ENCODE measurements at regions not wholly inside any gene's neighbourhood (a gene's known extent, or its start where the extent isn't known, plus 50 kb on each side); places are given as distances from the start of the nearest gene placed in this dataset.

- no peak for DNase-seq
These were observed 309.7 kb upstream of the C2CD4B start for GRCh38 chr15:62474771-62475124.

GRCh38 chr15:62475591-62475990, 310.5 kb upstream of the C2CD4B start:
- DNase-seq = no peak

- no peak for DNase-seq
These were observed 311.1 kb upstream of the C2CD4B start for GRCh38 chr15:62476163-62476562.

- no peak for DNase-seq
These were observed 312.8 kb upstream of the C2CD4B start for GRCh38 chr15:62477929-62478328.

GRCh38 chr15:62482785-62483429, 317.8 kb upstream of the C2CD4B start:
- no peak for DNase-seq

GRCh38 chr15:62483814-62484213, 318.7 kb upstream of the C2CD4B start:
- DNase-seq = no peak

GRCh38 chr15:62485170-62485720, 320.2 kb upstream of the C2CD4B start:
- no peak for DNase-seq

GRCh38 chr15:62486041-62486440, 321.0 kb upstream of the C2CD4B start:
- DNase-seq = no peak

GRCh38 chr15:62488387-62488786, 323.3 kb upstream of the C2CD4B start:
- DNase-seq = no peak

GRCh38 chr15:62491642-62492041, 326.6 kb upstream of the C2CD4B start:
- no peak for DNase-seq

GRCh38 chr15:62492900-62493299, 327.8 kb upstream of the C2CD4B start:
- no peak for DNase-seq

GRCh38 chr15:62494197-62494596, 329.1 kb upstream of the C2CD4B start:
- no peak for DNase-seq

GRCh38 chr15:62495670-62496614, 330.9 kb upstream of the C2CD4B start:
- DNase-seq = peak; percentile 86

- DNase-seq = no peak
These were observed 332.3 kb upstream of the C2CD4B start for GRCh38 chr15:62497356-62497755.

GRCh38 chr15:62498278-62498677, 333.2 kb upstream of the C2CD4B start:
- DNase-seq = no peak

GRCh38 chr15:62498712-62499111, 333.6 kb upstream of the C2CD4B start:
- DNase-seq = no peak

- no peak for DNase-seq
These were observed 335.2 kb upstream of the C2CD4B start for GRCh38 chr15:62500325-62500724.

GRCh38 chr15:62502451-62502850, 337.4 kb upstream of the C2CD4B start:
- DNase-seq = no peak

- DNase-seq = no peak
These were observed 338.4 kb upstream of the C2CD4B start for GRCh38 chr15:62503451-62503850.

- no peak for DNase-seq
These were observed 340.7 kb upstream of the C2CD4B start for GRCh38 chr15:62505762-62506161.

- DNase-seq = no peak
These were observed 341.2 kb upstream of the C2CD4B start for GRCh38 chr15:62506217-62506805.

GRCh38 chr15:62509395-62509958, 344.4 kb upstream of the C2CD4B start:
- no peak for DNase-seq

GRCh38 chr15:62510791-62511190, 345.7 kb upstream of the C2CD4B start:
- DNase-seq = no peak

Data from DMS79 treated with DMSO at 0.1 percent for 48 hours (cell line).